Stimulated activated naive B cell treated with anti-CD40 and anti-IgM and Interleukin-4, amounts not matched to agents 10 μg/mL and 1 μg/mL and 100 μg/mL, for 72 hours (primary cell): ENCODE measurements at regions not wholly inside any gene's neighbourhood (a gene's known extent, or its start where the extent isn't known, plus 50 kb on each side); places are given as distances from the start of the nearest gene placed in this dataset.
"Not testable (repeated sequence)": the region's sequence is repeated elsewhere in the genome, so short reads cannot be mapped to it uniquely, and the experiment has no call there.

ENCODE experiments used
- ATAC-seq, 2 donors: fragments of 150-1000 bp; cut with Tn5 transposase; replicated peaks; 2 replicates each; pipeline ENCODE4 v1.10.0; 2021; ENCODE audit warnings: moderate library complexity in 1 of 2
- DNase-seq: peaks from one replicate; pipeline ENCODE4 v3.0.0; 2021
- H3K27ac Mint-ChIP-seq: one replicate; pipeline ENCODE4 v1.8.0; 2022; ENCODE audit warnings: mild to moderate bottlenecking, mixed read lengths
- H3K27me3 Mint-ChIP-seq, 2 donors: one replicate each; pipeline ENCODE4 v1.8.0; 2022; ENCODE audit warnings: mixed read lengths in 2 of 2
- H3K36me3 Mint-ChIP-seq, 2 donors: one replicate each; pipeline ENCODE4 v1.8.0; 2022; ENCODE audit warnings: mixed read lengths in 2 of 2, mild to moderate bottlenecking in 1 of 2
- H3K4me1 Mint-ChIP-seq, 2 donors: one replicate each; pipeline ENCODE4 v1.8.0; 2022; ENCODE audit warnings: mixed read lengths in 2 of 2, mild to moderate bottlenecking in 1 of 2
- H3K4me3 Mint-ChIP-seq, 2 donors: one replicate each; pipeline ENCODE4 v1.8.0; 2022; ENCODE audit warnings: mild to moderate bottlenecking in 2 of 2, mixed read lengths in 2 of 2, moderate library complexity in 1 of 2
- H3K9me3 Mint-ChIP-seq, 2 donors: one replicate each; pipeline ENCODE4 v1.8.0; 2022; ENCODE audit warnings: mixed read lengths in 2 of 2, mild to moderate bottlenecking in 1 of 2

DNA sequence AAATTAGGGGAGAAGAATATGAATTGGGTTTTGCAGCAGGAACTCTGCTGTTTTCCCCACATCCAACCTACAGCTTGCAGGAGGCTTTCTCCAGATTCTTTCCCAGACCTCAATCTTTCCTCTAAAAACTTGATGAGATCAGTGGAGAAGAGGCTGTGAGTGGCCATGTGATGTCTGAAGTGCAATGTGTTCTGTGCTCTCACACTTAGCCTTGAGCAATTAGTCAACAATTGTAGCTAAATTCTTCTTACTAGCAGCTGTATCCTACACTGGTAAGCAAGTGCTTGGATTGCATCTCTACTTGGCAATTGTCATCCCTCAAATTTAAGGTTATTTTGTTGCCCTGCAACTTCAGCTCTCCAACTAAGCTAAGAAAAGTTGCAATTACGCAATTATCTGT, 807.3 kb upstream of the RGS18 start:
- ATAC-seq (no peak), DNase-seq (no peak)
- H3K4me1 Mint-ChIP-seq = no peaks in the 10 kb centered on the region
- H3K27ac Mint-ChIP-seq = no peak overlapping the region
- no peaks in the 10 kb centered on the region for H3K27me3 Mint-ChIP-seq
- H3K9me3 Mint-ChIP-seq = peaks cover 2 to 3% of the 10 kb centered on the region in 2 donors
- H3K36me3 Mint-ChIP-seq = no peaks in the 10 kb centered on the region
- H3K4me3 Mint-ChIP-seq = no peak overlapping the region

DNA sequence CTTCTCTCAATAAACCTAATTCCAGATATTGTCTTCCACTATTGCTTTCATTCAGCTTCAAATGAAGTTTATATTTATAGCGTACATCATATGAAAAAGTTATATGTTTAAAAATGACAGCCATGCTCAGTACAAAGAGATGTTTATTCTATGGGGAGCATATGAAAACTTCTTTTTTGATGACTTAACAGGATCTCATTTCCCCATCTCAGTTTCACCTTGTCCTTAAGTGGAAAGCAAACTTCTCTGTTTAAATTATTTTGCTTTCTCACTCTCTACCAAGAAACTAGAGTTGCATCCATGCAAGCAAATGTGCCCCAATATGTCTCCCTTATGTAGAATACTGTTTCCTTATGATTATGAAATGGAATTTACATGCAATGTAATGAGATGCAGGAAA, 799.5 kb upstream of the RGS18 start:
- Mint-ChIP-seq H3K9me3 (peaks cover 0 to 3% of the 10 kb centered on the region in 2 donors), H3K27me3 (no peaks in the 10 kb centered on the region), H3K36me3 (no peaks in the 10 kb centered on the region), H3K27ac (no peak overlapping the region), H3K4me3 (no peak overlapping the region), H3K4me1 (no peaks in the 10 kb centered on the region)
- no peak for DNase-seq
- ATAC-seq = no peak

DNA sequence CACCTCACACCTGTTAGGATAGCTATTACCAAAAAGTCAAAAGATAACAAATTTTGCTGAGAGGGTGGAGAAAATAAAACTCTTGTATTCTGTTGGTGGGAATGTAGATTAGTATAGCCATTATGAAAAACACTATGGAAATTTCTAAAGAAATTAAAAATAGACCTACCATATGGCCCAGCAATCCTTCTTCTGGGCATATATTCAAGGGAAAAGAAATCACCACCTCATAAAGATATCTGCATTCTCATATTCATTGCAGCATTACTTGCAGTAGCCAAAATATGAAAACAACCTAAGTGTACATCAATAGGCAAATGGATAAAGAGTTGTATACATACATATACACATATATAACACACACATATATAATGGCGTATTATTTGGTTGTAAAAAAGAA, 791.6 kb upstream of the RGS18 start:
- Mint-ChIP-seq H3K9me3 (peaks cover 7 to 15% of the 10 kb centered on the region in 2 donors), H3K4me1 (no peaks in the 10 kb centered on the region)
- DNase-seq = no peak

DNA sequence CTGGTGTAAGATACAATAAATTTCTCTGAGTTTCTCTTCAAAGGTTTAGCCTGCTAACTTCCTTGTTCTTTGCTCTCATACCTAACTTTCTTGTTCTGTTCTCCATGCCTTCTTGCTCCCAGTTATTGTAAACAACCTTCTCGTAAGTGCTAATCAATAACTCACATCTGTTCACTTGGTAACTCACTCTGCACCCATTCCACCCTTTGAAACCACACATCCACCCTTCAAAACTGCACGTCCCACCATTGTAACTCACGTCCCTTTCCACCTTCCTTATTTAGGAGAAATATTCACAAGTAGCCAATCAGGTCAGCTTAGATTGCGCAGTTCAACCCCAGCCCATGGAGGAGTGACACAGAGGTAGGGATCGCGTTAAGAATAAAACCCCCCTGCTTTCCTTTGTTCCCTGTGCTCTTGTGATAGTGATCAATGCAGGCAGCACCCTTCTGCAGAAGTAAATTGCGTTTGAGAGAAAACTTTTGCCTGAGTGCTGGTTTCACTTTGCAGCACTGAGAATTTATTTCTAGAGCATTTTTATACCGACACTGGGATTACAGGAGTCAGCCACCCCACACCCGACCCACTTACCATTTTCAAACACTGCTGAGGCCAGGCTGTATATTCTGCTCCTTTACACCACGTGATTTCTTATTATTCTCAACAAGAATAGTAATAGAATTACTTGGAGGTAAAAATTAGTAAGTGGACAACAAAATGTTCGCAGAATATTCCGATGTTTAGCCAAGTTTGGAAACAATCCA, 789.2 kb upstream of the RGS18 start:
- ATAC-seq (no peak), DNase-seq (no peak)
- no peaks in the 10 kb centered on the region for H3K4me1 Mint-ChIP-seq
- no peak overlapping the region for H3K27ac Mint-ChIP-seq
- peaks cover 9 to 15% of the 10 kb centered on the region in 2 donors for H3K9me3 Mint-ChIP-seq
- no peak overlapping the region for H3K4me3 Mint-ChIP-seq
- no peaks in the 10 kb centered on the region for H3K36me3 Mint-ChIP-seq
- H3K27me3 Mint-ChIP-seq = no peaks in the 10 kb centered on the region

More for the DNA sequence above, 791.6 kb upstream of the RGS18 start:
- Mint-ChIP-seq H3K27ac (no peak overlapping the region), H3K36me3 (no peaks in the 10 kb centered on the region), H3K4me3 (no peak overlapping the region), H3K27me3 (no peaks in the 10 kb centered on the region)
- ATAC-seq = no peak

DNA sequence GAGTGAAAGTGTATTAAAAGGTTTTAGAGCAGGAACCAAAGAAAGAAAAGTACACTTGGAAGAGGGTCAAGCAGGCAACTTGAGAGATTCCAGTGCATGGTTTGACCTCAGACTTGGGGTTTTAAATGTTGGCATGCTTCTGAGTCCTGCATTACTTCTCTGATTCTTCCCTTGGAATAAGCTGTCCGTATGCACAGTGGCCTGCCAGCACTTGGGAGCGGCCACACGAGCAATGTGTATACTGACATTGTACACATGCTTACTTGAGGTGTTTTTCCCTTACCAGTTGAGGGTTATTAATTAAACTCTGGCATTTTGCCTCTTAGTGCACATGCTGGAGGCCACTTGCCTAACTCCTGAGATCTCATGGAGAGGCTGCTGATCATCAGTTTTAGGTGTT, 786.6 kb upstream of the RGS18 start:
- Mint-ChIP-seq H3K27me3 (no peaks in the 10 kb centered on the region), H3K9me3 (peaks cover 11 to 15% of the 10 kb centered on the region in 2 donors), H3K36me3 (no peaks in the 10 kb centered on the region), H3K4me1 (no peaks in the 10 kb centered on the region), H3K27ac (no peak overlapping the region), H3K4me3 (no peak overlapping the region)
- ATAC-seq (no peak), DNase-seq (no peak)

DNA sequence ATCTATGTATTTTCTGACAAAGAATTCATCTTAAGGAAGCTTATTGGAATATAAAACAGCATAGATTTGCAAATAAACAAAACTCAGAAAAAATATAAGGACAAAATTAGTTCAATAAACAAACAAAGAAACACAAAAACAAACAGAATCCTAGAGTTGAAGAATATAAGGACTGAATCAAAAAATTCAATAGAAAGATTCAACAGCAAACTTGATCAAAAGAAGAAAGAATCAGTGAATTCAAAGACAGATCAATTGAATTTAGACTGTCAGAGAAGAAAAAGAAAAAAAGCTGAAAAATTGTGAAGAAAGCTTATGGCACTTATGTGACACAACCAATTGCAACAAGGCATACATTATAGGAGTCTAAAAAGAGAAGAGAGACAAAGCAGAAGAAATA, 770.0 kb upstream of the RGS18 start:
- no peaks in the 10 kb centered on the region for H3K4me1 Mint-ChIP-seq
- no peaks in the 10 kb centered on the region for H3K36me3 Mint-ChIP-seq
- DNase-seq = no peak
- no peak overlapping the region for H3K4me3 Mint-ChIP-seq
- no peaks in the 10 kb centered on the region for H3K27me3 Mint-ChIP-seq
- ATAC-seq = no peak
- H3K27ac Mint-ChIP-seq = no peak overlapping the region
- H3K9me3 Mint-ChIP-seq = peaks cover 4 to 11% of the 10 kb centered on the region in 2 donors

DNA sequence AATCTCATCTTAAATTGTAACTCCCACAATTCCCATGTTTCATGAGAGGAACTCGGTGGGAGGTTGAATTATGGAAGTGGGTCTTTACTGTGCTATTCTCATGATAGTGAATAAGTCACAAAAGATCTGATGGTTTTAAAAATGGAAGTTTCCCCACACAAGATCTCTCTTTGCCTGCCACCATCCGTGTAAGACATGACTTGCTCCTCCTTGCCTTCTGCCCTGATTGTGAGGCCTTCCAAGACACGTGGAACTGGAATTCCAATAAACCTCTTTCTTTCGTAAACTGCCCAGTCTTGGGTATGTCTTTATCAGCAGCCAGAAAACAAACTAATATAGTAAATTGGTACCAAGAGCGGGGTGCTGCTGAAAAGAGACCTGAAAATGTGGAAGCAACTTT, 761.6 kb upstream of the RGS18 start:
- peaks cover 4 to 8% of the 10 kb centered on the region in 2 donors for H3K9me3 Mint-ChIP-seq
- H3K4me1 Mint-ChIP-seq = no peaks in the 10 kb centered on the region
- ATAC-seq (no peak), DNase-seq (no peak)
- H3K27me3 Mint-ChIP-seq = no peaks in the 10 kb centered on the region
- no peak overlapping the region for H3K27ac Mint-ChIP-seq
- H3K4me3 Mint-ChIP-seq = no peak overlapping the region
- no peaks in the 10 kb centered on the region for H3K36me3 Mint-ChIP-seq

DNA sequence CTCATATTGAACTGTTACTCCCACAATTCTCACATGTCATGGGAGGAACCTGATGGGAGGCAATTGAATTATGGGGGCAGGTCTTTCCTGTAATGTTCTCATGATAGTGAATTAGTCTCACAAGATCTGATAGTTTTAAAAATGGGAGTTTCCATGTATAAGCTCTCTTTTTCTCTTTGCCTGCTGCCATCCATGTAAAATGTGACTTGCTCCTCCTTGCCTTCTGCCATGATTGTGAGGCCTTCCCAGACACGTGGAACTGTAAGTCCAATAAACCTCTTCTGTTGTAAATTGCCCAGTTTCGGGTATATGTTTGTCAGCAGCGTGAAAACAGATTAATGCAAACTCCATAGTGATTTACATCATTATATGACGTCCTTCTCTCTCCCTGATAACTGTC, 759.7 kb upstream of the RGS18 start:
- Mint-ChIP-seq H3K27ac (no peak overlapping the region), H3K4me1 (no peaks in the 10 kb centered on the region), H3K4me3 (no peak overlapping the region), H3K36me3 (no peaks in the 10 kb centered on the region), H3K9me3 (peaks cover 4 to 8% of the 10 kb centered on the region in 2 donors), H3K27me3 (no peaks in the 10 kb centered on the region)
- no peak for ATAC-seq
- DNase-seq = no peak

DNA sequence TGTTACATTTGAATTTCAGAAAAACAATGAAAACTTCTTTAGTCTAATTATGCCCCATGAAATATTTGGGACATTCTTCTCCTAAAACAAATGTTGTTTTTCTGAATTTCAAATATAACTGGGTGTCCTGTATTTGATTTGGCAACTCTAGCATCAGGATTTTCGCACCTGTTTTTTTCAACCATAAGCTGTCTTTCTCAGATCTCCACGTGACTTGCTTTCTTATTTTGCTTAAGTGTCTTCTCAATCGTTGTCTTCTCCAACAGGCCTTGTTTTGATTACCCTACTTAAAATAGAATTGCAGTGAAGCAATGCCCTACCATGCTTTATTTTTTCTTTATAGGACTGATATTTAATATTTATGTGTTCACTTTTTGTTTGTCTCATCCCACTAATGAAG, 752.8 kb upstream of the RGS18 start:
- Mint-ChIP-seq H3K27me3 (no peaks in the 10 kb centered on the region), H3K27ac (no peak overlapping the region), H3K4me3 (no peak overlapping the region), H3K9me3 (no peaks in the 10 kb centered on the region), H3K36me3 (no peaks in the 10 kb centered on the region), H3K4me1 (no peaks in the 10 kb centered on the region)
- ATAC-seq = no peak
- no peak for DNase-seq

DNA sequence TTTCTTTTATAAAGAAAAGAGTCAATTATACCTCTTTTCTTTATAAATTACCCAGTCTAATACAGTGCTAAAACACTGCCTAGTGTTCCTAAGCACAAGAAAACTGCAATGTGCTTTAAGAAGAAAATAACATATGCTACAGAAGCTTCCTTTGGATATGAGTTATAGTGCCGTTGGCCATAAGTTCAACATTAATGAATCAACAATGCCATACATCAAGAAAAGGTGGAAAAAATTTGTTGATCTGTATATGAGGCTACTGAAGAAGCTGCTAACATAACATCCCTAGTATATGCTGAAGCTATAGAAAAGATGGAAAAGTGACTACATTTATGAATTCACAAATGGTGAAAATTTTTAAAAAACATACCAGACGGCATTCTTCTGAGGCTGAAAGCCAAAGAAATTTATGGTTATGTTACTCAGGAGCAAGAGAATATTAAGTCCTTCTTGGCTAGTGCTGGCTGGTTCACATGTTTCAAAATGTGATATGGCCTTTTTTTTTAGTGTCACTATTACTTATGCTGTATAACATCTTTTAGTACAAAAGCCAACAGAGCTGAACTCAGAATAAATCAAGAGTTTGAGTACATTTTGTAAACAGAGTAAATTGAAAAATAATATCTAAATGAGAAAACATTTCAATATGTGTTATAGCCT, 743.2 kb upstream of the RGS18 start:
- Mint-ChIP-seq H3K9me3 (peaks cover 2 to 7% of the 10 kb centered on the region in 2 donors), H3K27me3 (no peaks in the 10 kb centered on the region), H3K4me1 (no peaks in the 10 kb centered on the region), H3K27ac (no peak overlapping the region), H3K4me3 (no peak overlapping the region), H3K36me3 (no peaks in the 10 kb centered on the region)
- no peak for ATAC-seq
- no peak for DNase-seq

DNA sequence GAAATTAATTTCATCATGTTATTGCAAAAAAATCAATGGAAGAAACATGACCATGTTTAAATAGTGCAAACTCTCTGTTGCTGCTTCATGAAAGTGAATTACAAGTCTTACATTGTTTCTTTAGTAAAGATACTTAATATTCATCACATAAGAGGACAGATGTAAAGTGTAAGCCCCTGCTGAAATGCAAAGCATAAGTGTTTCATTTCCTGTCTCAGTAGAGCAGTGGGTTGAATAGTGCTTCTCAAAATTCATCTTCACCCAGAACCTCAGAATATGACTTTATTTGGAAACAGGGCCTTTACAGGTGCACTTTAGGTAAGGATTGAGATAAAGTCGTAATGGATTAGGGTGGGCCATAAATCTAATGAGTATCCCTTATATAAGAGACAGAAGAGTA, 738.4 kb upstream of the RGS18 start:
- no peaks in the 10 kb centered on the region for H3K4me1 Mint-ChIP-seq
- H3K27me3 Mint-ChIP-seq = no peaks in the 10 kb centered on the region
- H3K4me3 Mint-ChIP-seq = no peak overlapping the region
- ATAC-seq (no peak), DNase-seq (no peak)
- H3K27ac Mint-ChIP-seq = no peak overlapping the region
- peaks cover 2 to 4% of the 10 kb centered on the region in 2 donors for H3K9me3 Mint-ChIP-seq
- no peaks in the 10 kb centered on the region for H3K36me3 Mint-ChIP-seq

DNA sequence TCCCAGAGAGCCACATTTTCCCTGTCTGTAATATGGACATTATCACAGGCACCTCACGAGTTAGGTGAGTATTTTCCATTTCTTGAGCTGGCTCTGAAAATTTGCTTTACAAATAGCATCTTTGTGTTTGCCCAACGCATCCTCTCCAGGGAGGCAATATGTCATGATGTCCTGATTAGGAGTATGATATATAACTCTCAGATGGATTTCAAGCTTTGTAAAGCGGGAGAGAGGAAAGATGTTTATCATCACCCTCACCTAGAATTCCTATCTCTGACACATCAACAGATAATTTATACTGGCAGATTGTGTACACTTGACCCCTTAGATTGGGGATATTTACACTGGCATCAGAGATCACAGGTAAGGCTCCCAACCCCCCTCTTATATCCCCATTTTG, 730.7 kb upstream of the RGS18 start:
- Mint-ChIP-seq H3K27ac (no peak overlapping the region), H3K27me3 (no peaks in the 10 kb centered on the region), H3K36me3 (no peaks in the 10 kb centered on the region), H3K4me1 (no peaks in the 10 kb centered on the region), H3K4me3 (no peak overlapping the region), H3K9me3 (peaks cover 3 to 4% of the 10 kb centered on the region in 2 donors)
- ATAC-seq = no peak
- DNase-seq = no peak

DNA sequence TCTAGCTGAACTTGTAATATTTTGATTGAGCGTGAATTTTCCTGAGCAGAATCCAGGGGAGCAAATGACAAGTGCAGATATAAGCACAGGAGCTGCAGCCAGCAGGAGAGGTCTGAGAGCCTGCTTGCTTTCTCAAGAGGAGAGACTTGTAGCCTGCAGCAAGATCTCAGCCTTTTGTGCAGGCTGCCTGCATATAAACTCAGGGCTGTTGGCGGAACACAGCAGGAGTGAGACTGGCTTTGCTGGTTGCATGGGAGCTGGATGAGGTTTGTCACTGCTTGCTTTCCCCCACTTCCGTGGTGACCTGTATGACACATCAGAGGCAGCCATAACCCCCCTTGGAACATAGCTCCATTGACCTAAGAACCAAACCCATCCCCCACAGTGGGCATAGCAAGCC, 725.4 kb upstream of the RGS18 start:
- no peaks in the 10 kb centered on the region for H3K27me3 Mint-ChIP-seq
- H3K27ac Mint-ChIP-seq = no peak overlapping the region
- no peaks in the 10 kb centered on the region for H3K36me3 Mint-ChIP-seq
- H3K4me1 Mint-ChIP-seq = no peaks in the 10 kb centered on the region
- H3K9me3 Mint-ChIP-seq = peaks cover 6 to 9% of the 10 kb centered on the region in 2 donors
- DNase-seq (no peak), ATAC-seq (no peak)
- H3K4me3 Mint-ChIP-seq = no peak overlapping the region

DNA sequence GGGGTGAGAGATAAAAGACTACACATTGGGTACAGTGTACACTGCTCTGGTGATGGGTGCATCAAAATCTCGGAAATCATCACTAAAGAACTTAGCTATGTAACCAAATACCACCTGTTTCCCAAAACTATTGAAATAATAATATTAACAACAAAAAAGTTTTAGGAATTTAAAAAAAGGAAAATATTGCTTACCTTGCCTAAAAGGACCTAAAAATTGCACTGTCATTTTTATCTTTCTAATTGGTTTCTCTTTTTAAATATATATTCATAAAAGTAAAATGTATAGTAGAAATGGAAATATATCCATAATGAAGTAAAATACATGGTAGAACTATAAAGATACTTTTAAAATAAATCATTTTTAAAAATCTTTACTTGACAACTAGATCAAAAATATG, 719.3 kb upstream of the RGS18 start:
- Mint-ChIP-seq H3K27ac (no peak overlapping the region), H3K4me3 (no peak overlapping the region), H3K4me1 (no peaks in the 10 kb centered on the region), H3K27me3 (no peaks in the 10 kb centered on the region), H3K9me3 (peaks cover 8 to 11% of the 10 kb centered on the region in 2 donors), H3K36me3 (no peaks in the 10 kb centered on the region)
- DNase-seq (no peak), ATAC-seq (no peak)

DNA sequence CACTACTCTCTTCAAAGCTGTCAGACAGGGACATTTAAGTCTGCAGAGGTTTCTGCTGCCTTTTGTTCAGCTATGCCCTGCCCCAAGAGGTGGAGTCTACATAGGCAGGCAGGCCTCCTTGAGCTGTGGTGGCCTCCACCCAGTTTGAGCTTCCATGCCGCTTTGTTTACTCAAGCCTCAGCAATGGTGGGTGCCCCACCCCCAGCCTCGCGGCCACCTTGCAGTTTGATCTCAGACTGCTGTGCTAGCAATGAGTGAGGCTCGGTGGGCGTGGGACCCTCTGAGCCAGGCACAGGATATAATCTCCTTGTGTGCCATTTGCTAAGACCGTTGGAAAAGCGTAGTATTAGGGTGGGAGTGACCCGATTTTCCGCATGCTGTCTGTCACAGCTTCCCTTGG, 710.0 kb upstream of the RGS18 start:
- ATAC-seq, H3K27ac Mint-ChIP-seq: not testable (repeated sequence)

More for the DNA sequence above, 710.0 kb upstream of the RGS18 start:
- DNase-seq, H3K4me1 Mint-ChIP-seq, H3K27me3 Mint-ChIP-seq, H3K4me3 Mint-ChIP-seq, H3K36me3 Mint-ChIP-seq, H3K9me3 Mint-ChIP-seq: not testable (repeated sequence)
